Caco-2 (cell line): ENCODE measurements at regions not wholly inside any gene's neighbourhood (a gene's known extent, or its start where the extent isn't known, plus 50 kb on each side); places are given as distances from the start of the nearest gene placed in this dataset.

ENCODE experiments used
- BruUV-seq: library from RNA; stranded (reverse); fragments of 400-500 nt; replicated peaks from 2 replicates; lab custom pipeline; 2021; lab: Mats Ljungman, UMichigan
- CTCF ChIA-PET: fragments of 300-600 bp; sonication (Branson Sonifier 250); formaldehyde crosslinking; loops from one replicate; lab custom pipeline; 2022; ENCODE audit warnings: antibody characterized with exemption; lab: Charles Lee
- POLR2A ChIA-PET: fragments of 300-600 bp; sonication (Branson Sonifier 250); formaldehyde crosslinking; loops from one replicate; lab custom pipeline; 2022; ENCODE audit warnings: antibody characterized with exemption; lab: Charles Lee
- DNase-seq, 2 experiments: peaks; one replicate each; pipeline versions ENCODE4 v3.0.0 to v3.0.0-alpha.2; 2020 to 2022
- H3K27me3 ChIP-seq: replicated peaks from 2 replicates; pipeline ENCODE4 v1.6.0; 2011; ENCODE audit warnings: low read length; ENCODE audit not compliant: control insufficient read depth, insufficient read depth
- H3K36me3 ChIP-seq: 2 replicates; pipeline ENCODE4 v1.5.1; 2011; ENCODE audit warnings: low read length; ENCODE audit not compliant: control insufficient read depth, insufficient read depth
- H3K4me1 ChIP-seq: fragments of 250-450 bp; sonication (Bioruptor Pico); 2 replicates; pipeline ENCODE4 v1.5.1; 2020; ENCODE audit warnings: mild to moderate bottlenecking
- H3K4me3 ChIP-seq: 2 replicates; pipeline ENCODE4 v1.5.1; 2011; ENCODE audit warnings: low read depth, mild to moderate bottlenecking, control low read depth, low read length
- H3K9me3 ChIP-seq: fragments of 250-450 bp; sonication (Bioruptor Pico); 2 replicates; pipeline ENCODE4 v1.5.1; 2020; ENCODE audit warnings: mild to moderate bottlenecking, moderate library complexity
- H3K27ac Mint-ChIP-seq: one replicate; pipeline ENCODE4 v1.8.0; 2022; ENCODE audit warnings: mixed read lengths; ENCODE audit not compliant: unreplicated experiment
- H3K27me3 Mint-ChIP-seq: one replicate; pipeline ENCODE4 v1.8.0; 2022; ENCODE audit warnings: mixed read lengths; ENCODE audit not compliant: insufficient read depth, unreplicated experiment
- H3K36me3 Mint-ChIP-seq: one replicate; pipeline ENCODE4 v1.8.0; 2022; ENCODE audit warnings: mild to moderate bottlenecking, mixed read lengths; ENCODE audit not compliant: insufficient read depth, unreplicated experiment
- H3K4me1 Mint-ChIP-seq: one replicate; pipeline ENCODE4 v1.8.0; 2022; ENCODE audit warnings: low read depth, mixed read lengths; ENCODE audit not compliant: unreplicated experiment
- H3K4me3 Mint-ChIP-seq: one replicate; pipeline ENCODE4 v1.8.0; 2022; ENCODE audit warnings: mild to moderate bottlenecking, moderate library complexity, mixed read lengths; ENCODE audit not compliant: unreplicated experiment
- H3K9me3 Mint-ChIP-seq: one replicate; pipeline ENCODE4 v1.8.0; 2022; ENCODE audit warnings: mixed read lengths; ENCODE audit not compliant: unreplicated experiment
- intact Hi-C: fragments of 100-400 bp; cut with micrococcal nuclease; formaldehyde crosslinking; loops from one replicate; pipeline ENCODE4 v1.10.0; 2022; ENCODE audit not compliant: unreplicated experiment
- TF ChIP-seq, protein P1 (sequence below), 2 experiments: fragments of 200-600 bp in 1 of 2; IDR thresholded peaks; 1 replicate in 1 of 2; 2 replicates in 1 of 2; pipeline versions ENCODE4 v1.5.1 to v1.8.0; 2011 to 2022; ENCODE audit warnings: antibody characterized with exemption in 1 of 2, control low read depth in 1 of 2, inconsistent platforms in 1 of 2, low read depth in 1 of 2, low read length in 1 of 2, mild to moderate bottlenecking in 1 of 2, moderate library complexity in 1 of 2; ENCODE audit not compliant: insufficient read depth in 1 of 2, severe bottlenecking in 1 of 2, unreplicated experiment in 1 of 2

DNA sequence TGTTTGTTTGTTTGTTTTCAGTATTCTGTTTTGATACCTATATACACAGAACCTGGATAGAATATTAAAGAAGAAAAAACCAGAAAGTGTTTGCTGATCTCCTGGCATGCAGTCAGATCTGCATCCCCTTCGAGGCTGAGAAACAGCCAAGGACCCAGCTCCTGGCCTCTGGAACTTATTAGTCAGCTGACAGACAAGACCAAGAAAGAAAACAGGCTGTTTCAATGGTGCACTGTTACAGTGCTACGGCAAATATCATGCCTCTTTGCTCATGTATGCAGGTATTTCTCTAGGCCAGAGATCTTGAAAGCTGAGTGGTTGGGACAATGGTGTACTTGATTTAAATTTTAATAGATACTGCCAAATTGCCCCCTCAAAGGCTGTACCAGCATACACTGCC is 95.0 kb downstream of the C5orf15 start:
- Histone ChIP-seq H3K9me3 (no peaks in the 10 kb centered on the region), H3K36me3 (no peaks in the 10 kb centered on the region), H3K4me3 (no peak overlapping the region), H3K4me1 (no peaks in the 10 kb centered on the region), H3K27me3 (no peaks in the 10 kb centered on the region; the same call in 1 of the 2 replicates)
- DNase-seq: no peak
- ChIA-PET POLR2A (no interaction called here), CTCF (no interaction called here)
- BruUV-seq: no TSS peak
- TF ChIP-seq, protein P1, sequence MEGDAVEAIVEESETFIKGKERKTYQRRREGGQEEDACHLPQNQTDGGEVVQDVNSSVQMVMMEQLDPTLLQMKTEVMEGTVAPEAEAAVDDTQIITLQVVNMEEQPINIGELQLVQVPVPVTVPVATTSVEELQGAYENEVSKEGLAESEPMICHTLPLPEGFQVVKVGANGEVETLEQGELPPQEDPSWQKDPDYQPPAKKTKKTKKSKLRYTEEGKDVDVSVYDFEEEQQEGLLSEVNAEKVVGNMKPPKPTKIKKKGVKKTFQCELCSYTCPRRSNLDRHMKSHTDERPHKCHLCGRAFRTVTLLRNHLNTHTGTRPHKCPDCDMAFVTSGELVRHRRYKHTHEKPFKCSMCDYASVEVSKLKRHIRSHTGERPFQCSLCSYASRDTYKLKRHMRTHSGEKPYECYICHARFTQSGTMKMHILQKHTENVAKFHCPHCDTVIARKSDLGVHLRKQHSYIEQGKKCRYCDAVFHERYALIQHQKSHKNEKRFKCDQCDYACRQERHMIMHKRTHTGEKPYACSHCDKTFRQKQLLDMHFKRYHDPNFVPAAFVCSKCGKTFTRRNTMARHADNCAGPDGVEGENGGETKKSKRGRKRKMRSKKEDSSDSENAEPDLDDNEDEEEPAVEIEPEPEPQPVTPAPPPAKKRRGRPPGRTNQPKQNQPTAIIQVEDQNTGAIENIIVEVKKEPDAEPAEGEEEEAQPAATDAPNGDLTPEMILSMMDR (IDR thresholded peaks at IDR 0.05; ENCODE audit: insufficient read depth in 1 of 2, low read depth in 1 of 2, low read length in 1 of 2, severe bottlenecking in 1 of 2, unreplicated experiment in 1 of 2): no peak
- Mint-ChIP-seq H3K27me3 (peaks cover 6% of the 10 kb centered on the region), H3K4me3 (no peak overlapping the region), H3K9me3 (peaks cover 33% of the 10 kb centered on the region), H3K36me3 (no peaks in the 10 kb centered on the region), H3K27ac (no peak overlapping the region), H3K4me1 (no peaks in the 10 kb centered on the region)
- intact Hi-C loops: no loop called here

DNA sequence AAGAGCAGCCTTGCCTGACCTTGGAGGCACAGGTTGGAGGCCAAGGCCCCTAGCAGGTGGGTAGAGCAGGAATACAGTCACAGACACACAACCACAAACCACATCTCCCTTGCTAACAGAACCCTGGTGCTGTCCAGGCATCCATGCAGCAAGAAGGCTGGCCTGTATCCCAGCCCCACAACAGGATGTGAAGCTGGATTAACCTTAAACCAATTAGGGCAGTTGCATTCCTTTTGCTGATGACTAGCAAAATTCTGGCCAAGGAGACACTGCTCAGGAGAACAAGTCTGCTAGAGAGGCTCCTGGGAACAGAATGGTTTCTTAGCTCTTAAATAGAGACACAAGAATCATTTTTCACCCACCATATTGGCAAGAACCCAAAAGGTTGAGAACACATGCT is 97.8 kb downstream of the C5orf15 start:
- Mint-ChIP-seq H3K9me3 (peaks cover 30% of the 10 kb centered on the region), H3K4me3 (no peak overlapping the region), H3K27me3 (peaks cover 13% of the 10 kb centered on the region), H3K4me1 (no peaks in the 10 kb centered on the region), H3K36me3 (no peaks in the 10 kb centered on the region), H3K27ac (no peak overlapping the region)
- Histone ChIP-seq H3K4me3 (no peak overlapping the region), H3K36me3 (no peaks in the 10 kb centered on the region), H3K27me3 (peaks cover 3% of the 10 kb centered on the region; the same call in 1 of the 2 replicates), H3K9me3 (no peaks in the 10 kb centered on the region), H3K4me1 (no peaks in the 10 kb centered on the region)
- CTCF ChIA-PET: interaction anchor here (0.8 kb wide), 1 partner anchor 162 kb away, joined by 3 read pairs; no protein-coding TSS in a partner anchor
- peak in 1 of 2 experiments; percentile 7 for DNase-seq
- intact Hi-C loops: no loop called here
- TF ChIP-seq, protein P1 (IDR thresholded peaks at IDR 0.05; ENCODE audit: insufficient read depth in 1 of 2, low read depth in 1 of 2, low read length in 1 of 2, severe bottlenecking in 1 of 2, unreplicated experiment in 1 of 2): no peak
- BruUV-seq: no TSS peak
- POLR2A ChIA-PET: no interaction called here

DNA sequence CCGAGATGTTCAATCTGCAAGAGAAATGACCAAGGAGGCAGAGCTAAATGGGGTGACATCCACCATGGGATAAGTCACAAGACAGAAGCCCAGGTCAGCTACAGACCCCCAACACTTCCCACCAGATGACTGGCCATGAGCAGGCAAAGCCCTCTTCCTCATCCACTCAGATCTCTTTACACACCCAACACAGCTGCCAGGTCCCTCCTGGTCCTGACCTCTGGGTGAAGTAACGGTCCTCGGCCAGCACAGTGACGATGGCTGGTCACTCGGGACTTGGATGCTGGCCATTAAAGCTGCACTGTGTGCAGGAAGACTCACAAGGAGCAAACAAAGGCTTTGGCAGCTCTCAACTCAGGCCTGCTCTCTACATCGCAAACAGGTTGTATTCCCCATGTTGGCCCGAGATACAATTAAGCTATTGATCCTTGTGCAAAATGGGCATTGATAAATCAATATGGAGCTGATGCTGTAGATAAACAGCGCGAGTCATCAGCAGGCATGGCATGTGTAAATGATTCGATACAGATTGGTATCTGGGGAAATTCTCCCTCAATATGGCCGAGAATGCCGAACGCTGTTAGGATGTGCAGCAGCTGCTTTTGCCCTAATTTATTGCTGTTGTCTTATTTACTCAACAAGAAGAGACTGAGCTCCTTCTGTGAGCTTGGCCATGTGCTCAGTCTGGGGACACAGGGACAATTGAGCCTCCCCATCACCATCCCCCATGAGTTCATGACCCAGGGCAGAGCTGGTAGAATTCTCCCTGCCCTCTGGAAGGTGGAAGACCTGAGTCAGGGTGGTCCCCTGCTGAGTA is 98.7 kb downstream of the C5orf15 start:
- Mint-ChIP-seq H3K4me3 (no peak overlapping the region), H3K27me3 (peaks cover 9% of the 10 kb centered on the region), H3K9me3 (peaks cover 20% of the 10 kb centered on the region), H3K27ac (no peak overlapping the region), H3K4me1 (no peaks in the 10 kb centered on the region), H3K36me3 (no peaks in the 10 kb centered on the region)
- Histone ChIP-seq H3K27me3 (peaks cover 3% of the 10 kb centered on the region; the same call in 1 of the 2 replicates), H3K36me3 (no peaks in the 10 kb centered on the region), H3K9me3 (no peaks in the 10 kb centered on the region), H3K4me1 (no peaks in the 10 kb centered on the region), H3K4me3 (no peak overlapping the region)
- ChIA-PET CTCF (interaction anchor here (0.6 to 1.8 kb wide), 9 partner anchors 11 to 448 kb away, joined by 3 to 6 read pairs (median 4); no protein-coding TSS in a partner anchor), POLR2A (no interaction called here)
- DNase-seq: no peak
- TF ChIP-seq, protein P1 (IDR thresholded peaks at IDR 0.05; ENCODE audit: insufficient read depth in 1 of 2, low read depth in 1 of 2, low read length in 1 of 2, severe bottlenecking in 1 of 2, unreplicated experiment in 1 of 2): peak in 1 of 2 experiments; percentile 30
- no TSS peak for BruUV-seq
- intact Hi-C loops: loop anchor here (1.0 to 5.0 kb wide), 4 partner anchors 115 to 446 kb away; no protein-coding TSS in a partner anchor
